Tibial nerve (tissue), 4 donors: ENCODE measurements at regions not wholly inside any gene's neighbourhood (a gene's known extent, or its start where the extent isn't known, plus 50 kb on each side); places are given as distances from the start of the nearest gene placed in this dataset.
A peak's percentile ranks its signal among the peaks of the same experiment; 100 is the strongest.

ENCODE experiments used
- DNase-seq, 2 donors: peaks; one replicate each; pipeline ENCODE4 v3.0.0-alpha.2; 2019; ENCODE audit warnings: low spot score in 2 of 2
- H3K27ac ChIP-seq, 4 donors: fragments of 200-600 bp; sonication (generic) in 3 of 4; one replicate each; pipeline ENCODE4 v1.5.1; 2017 to 2019; ENCODE audit warnings: mild to moderate bottlenecking in 1 of 4
- H3K27me3 ChIP-seq, 2 donors: fragments of 200-600 bp; sonication (generic) in 1 of 2; one replicate each; pipeline versions ENCODE4 v1.5.1 to v1.6.0; 2017 to 2019
- H3K36me3 ChIP-seq, 3 donors: fragments of 200-600 bp; sonication (generic); one replicate each; pipeline ENCODE4 v1.5.1; 2018 to 2019
- H3K4me1 ChIP-seq, 4 donors: fragments of 200-600 bp; sonication (generic) in 3 of 4; one replicate each; pipeline ENCODE4 v1.5.1; 2017 to 2019
- H3K4me3 ChIP-seq, 4 donors: fragments of 200-600 bp; sonication (generic) in 3 of 4; one replicate each; pipeline ENCODE4 v1.5.1; 2017 to 2019; ENCODE audit warnings: mild to moderate bottlenecking in 1 of 4, moderate library complexity in 1 of 4
- H3K9me3 ChIP-seq, 4 donors: fragments of 200-600 bp; sonication (generic) in 3 of 4; one replicate each; pipeline ENCODE4 v1.5.1; 2017 to 2019
- CTCF ChIP-seq, 5 experiments: fragments of 200-600 bp in 3 of 5; fragments of 450-650 bp in 2 of 5; sonication (generic) in 3 of 5; IDR thresholded peaks; one replicate each; pipeline ENCODE4 v1.5.1; 2016 to 2019; ENCODE audit warnings: antibody characterized with exemption in 5 of 5, mild to moderate bottlenecking in 3 of 5, moderate library complexity in 2 of 5
- EP300 ChIP-seq, 2 donors: sonication (generic); formaldehyde crosslinking; IDR thresholded peaks; one replicate each; pipeline ENCODE4 v1.6.1; 2017; ENCODE audit warnings: antibody characterized with exemption in 2 of 2, mild to moderate bottlenecking in 1 of 2
- POLR2A ChIP-seq, 2 donors: fragments of 450-650 bp; IDR thresholded peaks; one replicate each; pipeline ENCODE4 v1.6.1; 2017; ENCODE audit warnings: antibody characterized with exemption in 2 of 2, mild to moderate bottlenecking in 2 of 2, moderate library complexity in 2 of 2
- WGBS, 2 donors: methylation state at CpG; one replicate each; pipeline ENCODE4 v1.1.5; 2018; 5-methylcytosine and 5-hydroxymethylcytosine counted together

- Histone ChIP-seq H3K36me3 (peaks cover 0 to 9% (median 0%) of the 10 kb centered on the region in 3 donors), H3K4me3 (no peak overlapping the region), H3K27me3 (no peaks in the 10 kb centered on the region), H3K4me1 (peaks cover 0 to 5% (median 0%) of the 10 kb centered on the region in 4 donors), H3K9me3 (peaks cover 0 to 15% (median 5%) of the 10 kb centered on the region in 4 donors), H3K27ac (no peak overlapping the region)
- no peak for DNase-seq
- TF ChIP-seq POLR2A (IDR thresholded peaks at IDR 0.05) (no peak), EP300 (IDR thresholded peaks at IDR 0.05) (no peak), CTCF (IDR thresholded peaks at IDR 0.05) (no peak)
- 74 to 77% methylated on average over 3 of the region's 3 CpGs for WGBS, 2 donors
Observed at GRCh38 chr3:8421267-8421666, 80.4 kb upstream of the LMCD1 start.

GRCh38 chr3:8421711-8422110, 79.9 kb upstream of the LMCD1 start:
- DNase-seq: no peak
- peaks cover 0 to 9% (median 0%) of the 10 kb centered on the region in 3 donors for H3K36me3 ChIP-seq
- WGBS, 2 donors: 62 to 66% methylated on average over 4 of the region's 4 CpGs
- TF ChIP-seq POLR2A (IDR thresholded peaks at IDR 0.05) (no peak), CTCF (IDR thresholded peaks at IDR 0.05) (no peak), EP300 (IDR thresholded peaks at IDR 0.05) (no peak)
- H3K4me1 ChIP-seq: peaks cover 0 to 5% (median 0%) of the 10 kb centered on the region in 4 donors
- H3K27ac ChIP-seq: no peak overlapping the region
- peaks cover 0 to 15% (median 5%) of the 10 kb centered on the region in 4 donors for H3K9me3 ChIP-seq
- no peaks in the 10 kb centered on the region for H3K27me3 ChIP-seq
- H3K4me3 ChIP-seq: no peak overlapping the region

- DNase-seq: no peak
- H3K9me3 ChIP-seq: peaks cover 0 to 15% (median 5%) of the 10 kb centered on the region in 4 donors
- no peaks in the 10 kb centered on the region for H3K4me1 ChIP-seq
- WGBS, 2 donors: 47 to 55% methylated on average over 2 of the region's 2 CpGs
- H3K36me3 ChIP-seq: peaks cover 0 to 9% (median 0%) of the 10 kb centered on the region in 3 donors
- no peaks in the 10 kb centered on the region for H3K27me3 ChIP-seq
- no peak for TF ChIP-seq EP300 (IDR thresholded peaks at IDR 0.05)
- no peak for TF ChIP-seq POLR2A (IDR thresholded peaks at IDR 0.05)
- no peak for TF ChIP-seq CTCF (IDR thresholded peaks at IDR 0.05)
- no peak overlapping the region for H3K4me3 ChIP-seq
- H3K27ac ChIP-seq: no peak overlapping the region
Observed at GRCh38 chr3:8423307-8423706, 78.3 kb upstream of the LMCD1 start.

GRCh38 chr3:8424281-8424680, 77.3 kb upstream of the LMCD1 start:
- no peak for TF ChIP-seq CTCF (IDR thresholded peaks at IDR 0.05)
- TF ChIP-seq POLR2A (IDR thresholded peaks at IDR 0.05): no peak
- TF ChIP-seq EP300 (IDR thresholded peaks at IDR 0.05): no peak
- Histone ChIP-seq H3K36me3 (peaks cover 0 to 9% (median 0%) of the 10 kb centered on the region in 3 donors), H3K4me3 (no peak overlapping the region), H3K27ac (no peak overlapping the region), H3K4me1 (no peaks in the 10 kb centered on the region), H3K9me3 (peaks cover 0 to 15% (median 5%) of the 10 kb centered on the region in 4 donors), H3K27me3 (no peaks in the 10 kb centered on the region)
- no peak for DNase-seq
- 88 to 95% methylated on average over 3 of the region's 3 CpGs for WGBS, 2 donors

GRCh38 chr3:8436661-8437287, 64.8 kb upstream of the LMCD1 start:
- WGBS, 2 donors: 56 to 60% methylated on average over 8 of the region's 8 CpGs

More at GRCh38 chr3:8436661-8437287, 64.8 kb upstream of the LMCD1 start:
- no peaks in the 10 kb centered on the region for H3K9me3 ChIP-seq
- no peak overlapping the region for H3K4me3 ChIP-seq
- H3K27ac ChIP-seq: no peak overlapping the region
- TF ChIP-seq CTCF (IDR thresholded peaks at IDR 0.05) (no peak), POLR2A (IDR thresholded peaks at IDR 0.05) (no peak), EP300 (IDR thresholded peaks at IDR 0.05) (peak in 1 of 2 donors; percentile 49)
- peaks cover 0 to under 1% (median 0%) of the 10 kb centered on the region in 4 donors for H3K4me1 ChIP-seq
- no peaks in the 10 kb centered on the region for H3K36me3 ChIP-seq
- H3K27me3 ChIP-seq: no peaks in the 10 kb centered on the region
- no peak for DNase-seq
